ENCODE measurements at regions not wholly inside any gene's neighbourhood (a gene's known extent, or its start where the extent isn't known, plus 50 kb on each side); places are given as distances from the start of the nearest gene placed in this dataset.

DNA sequence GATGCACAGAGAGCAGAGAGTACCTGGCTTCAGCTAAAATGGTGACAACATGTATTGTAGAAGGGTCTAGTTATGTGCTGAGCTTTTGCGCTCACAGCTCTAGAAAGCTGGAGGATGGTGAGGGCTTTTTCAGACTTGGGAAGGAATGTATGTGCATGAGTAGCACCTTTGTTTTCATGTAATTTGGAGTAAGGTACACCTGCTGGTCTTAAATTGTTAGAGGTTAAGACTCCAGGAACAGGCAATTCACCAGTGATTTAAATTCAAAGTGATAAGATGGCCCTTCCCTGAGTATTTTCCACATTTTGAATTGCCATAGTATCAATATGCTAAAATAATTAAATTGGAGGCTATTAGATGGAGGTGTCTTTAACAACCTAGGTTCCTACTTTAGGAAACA lies 436.4 kb upstream of the GOLIM4 start:
- no peaks in the 10 kb centered on the region for H3F3A ChIP-seq (ENCODE audit: insufficient read depth, low read length)
- no peaks in the 10 kb centered on the region for H4K20me1 ChIP-seq (ENCODE audit: insufficient read depth, low read length)
- H2AFZ ChIP-seq (ENCODE audit: low read length): no peak overlapping the region
- H3K79me2 ChIP-seq (ENCODE audit: low read length): no peaks in the 10 kb centered on the region
- H3K9ac ChIP-seq (ENCODE audit: low read length): no peak overlapping the region
- H3K36me3 ChIP-seq (replicated peaks; ENCODE audit: insufficient read depth, low read length): no peaks in the 10 kb centered on the region
- H3K27me3 ChIP-seq (replicated peaks; ENCODE audit: insufficient read depth, low read length): no peaks in the 10 kb centered on the region
- no peak overlapping the region for H3K4me2 ChIP-seq (ENCODE audit: low read depth, low read length)
- no peaks in the 10 kb centered on the region for H3K9me2 ChIP-seq (replicated peaks; ENCODE audit: insufficient read depth, low read length)
- no peak overlapping the region for H3K27ac ChIP-seq (ENCODE audit: low read length)
- no peak overlapping the region for H3K4me3 ChIP-seq (ENCODE audit: low read length)
- no peaks in the 10 kb centered on the region for H3K9me3 ChIP-seq (replicated peaks; ENCODE audit: insufficient read depth, low read length)
- no peak for DNase-seq
- TF ChIP-seq CTCF (IDR thresholded peaks at IDR 0.05; ENCODE audit: low read length) (no peak), EZH2phosphoT487 (IDR thresholded peaks at IDR 0.05; ENCODE audit: low read length) (no peak), EZH2 (optimal IDR thresholded peaks at IDR 0.05; ENCODE audit: low read depth, low read length) (no peak)
- no peaks in the 10 kb centered on the region for H3K4me1 ChIP-seq (ENCODE audit: low read length)

DNA sequence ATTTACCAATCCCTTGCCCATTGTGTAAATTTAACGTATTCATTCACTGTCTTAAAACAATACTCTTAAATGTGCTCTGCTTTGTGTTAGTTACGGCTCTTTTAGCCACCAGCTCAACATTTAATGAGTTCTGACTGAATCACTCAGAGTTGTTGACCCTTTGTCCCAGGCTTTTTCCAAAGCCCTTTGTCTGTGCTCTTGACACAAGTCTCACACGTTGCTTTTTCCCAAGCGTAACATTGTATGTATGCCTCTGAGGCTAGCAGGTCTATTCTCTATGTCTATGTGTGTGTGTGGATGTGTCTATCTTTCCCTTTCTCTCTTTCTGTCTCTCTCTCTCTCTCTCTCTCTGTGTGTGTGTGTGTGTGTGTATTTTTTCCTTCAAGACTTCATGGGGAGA lies 435.4 kb upstream of the GOLIM4 start:
- Histone ChIP-seq H3K4me2 (ENCODE audit: low read depth, low read length) (no peak overlapping the region), H2AFZ (ENCODE audit: low read length) (no peak overlapping the region), H3F3A (ENCODE audit: insufficient read depth, low read length) (no peaks in the 10 kb centered on the region), H3K79me2 (ENCODE audit: low read length) (no peaks in the 10 kb centered on the region), H3K36me3 (replicated peaks; ENCODE audit: insufficient read depth, low read length) (no peaks in the 10 kb centered on the region), H3K9me3 (replicated peaks; ENCODE audit: insufficient read depth, low read length) (no peaks in the 10 kb centered on the region), H3K9ac (ENCODE audit: low read length) (no peak overlapping the region), H4K20me1 (ENCODE audit: insufficient read depth, low read length) (no peaks in the 10 kb centered on the region), H3K9me2 (replicated peaks; ENCODE audit: insufficient read depth, low read length) (no peaks in the 10 kb centered on the region), H3K4me1 (ENCODE audit: low read length) (no peaks in the 10 kb centered on the region), H3K27me3 (replicated peaks; ENCODE audit: insufficient read depth, low read length) (no peaks in the 10 kb centered on the region), H3K27ac (ENCODE audit: low read length) (no peak overlapping the region), H3K4me3 (ENCODE audit: low read length) (no peak overlapping the region)
- DNase-seq: no peak
- TF ChIP-seq EZH2 (optimal IDR thresholded peaks at IDR 0.05; ENCODE audit: low read depth, low read length): no peak
- no peak for TF ChIP-seq EZH2phosphoT487 (IDR thresholded peaks at IDR 0.05; ENCODE audit: low read length)
- TF ChIP-seq CTCF (IDR thresholded peaks at IDR 0.05; ENCODE audit: low read length): no peak

DNA sequence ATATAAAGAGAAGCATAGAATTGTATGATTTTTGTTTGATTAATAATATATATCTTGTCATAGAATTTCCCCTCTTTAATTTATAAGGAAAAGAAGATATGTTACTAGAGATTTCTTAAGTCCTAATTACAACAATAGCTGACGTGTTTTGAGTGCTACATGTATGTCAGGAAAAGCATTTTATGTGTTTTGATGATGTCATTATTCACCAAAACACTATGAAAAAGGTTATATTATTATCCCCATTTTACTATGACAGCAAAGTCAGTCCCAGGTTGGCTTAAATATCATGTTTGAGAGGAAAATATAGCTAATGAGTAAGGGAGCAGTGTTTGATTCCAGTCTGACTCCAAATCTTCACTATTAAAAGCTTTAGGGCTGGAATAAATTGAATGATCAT lies 428.4 kb upstream of the GOLIM4 start:
- H3F3A ChIP-seq (ENCODE audit: insufficient read depth, low read length): no peaks in the 10 kb centered on the region
- no peak overlapping the region for H3K27ac ChIP-seq (ENCODE audit: low read length)
- no peaks in the 10 kb centered on the region for H3K9me3 ChIP-seq (replicated peaks; ENCODE audit: insufficient read depth, low read length)
- TF ChIP-seq CTCF (IDR thresholded peaks at IDR 0.05; ENCODE audit: low read length): no peak
- no peak for TF ChIP-seq EZH2 (optimal IDR thresholded peaks at IDR 0.05; ENCODE audit: low read depth, low read length)
- no peak for TF ChIP-seq EZH2phosphoT487 (IDR thresholded peaks at IDR 0.05; ENCODE audit: low read length)
- H3K4me1 ChIP-seq (ENCODE audit: low read length): no peaks in the 10 kb centered on the region
- DNase-seq: no peak
- H3K4me2 ChIP-seq (ENCODE audit: low read depth, low read length): no peak overlapping the region
- no peaks in the 10 kb centered on the region for H3K9me2 ChIP-seq (replicated peaks; ENCODE audit: insufficient read depth, low read length)
- no peak overlapping the region for H3K9ac ChIP-seq (ENCODE audit: low read length)
- no peaks in the 10 kb centered on the region for H3K79me2 ChIP-seq (ENCODE audit: low read length)
- H3K36me3 ChIP-seq (replicated peaks; ENCODE audit: insufficient read depth, low read length): no peaks in the 10 kb centered on the region
- H4K20me1 ChIP-seq (ENCODE audit: insufficient read depth, low read length): no peaks in the 10 kb centered on the region
- H3K27me3 ChIP-seq (replicated peaks; ENCODE audit: insufficient read depth, low read length): no peaks in the 10 kb centered on the region
- H3K4me3 ChIP-seq (ENCODE audit: low read length): no peak overlapping the region
- no peak overlapping the region for H2AFZ ChIP-seq (ENCODE audit: low read length)

Measured in MM.1S (cell line).